NOMO-1 (cell line): ENCODE measurements at regions not wholly inside any gene's neighbourhood (a gene's known extent, or its start where the extent isn't known, plus 50 kb on each side); places are given as distances from the start of the nearest gene placed in this dataset.
"Not testable (repeated sequence)": the region's sequence is repeated elsewhere in the genome, so short reads cannot be mapped to it uniquely, and the experiment has no call there.

Experiments
- DNase-seq, 2 experiments: peaks; one replicate each; lab custom pipeline; 2025; ENCODE audit not compliant: unreplicated experiment in 2 of 2; lab: John Stamatoyannopoulos, UW

DNA sequence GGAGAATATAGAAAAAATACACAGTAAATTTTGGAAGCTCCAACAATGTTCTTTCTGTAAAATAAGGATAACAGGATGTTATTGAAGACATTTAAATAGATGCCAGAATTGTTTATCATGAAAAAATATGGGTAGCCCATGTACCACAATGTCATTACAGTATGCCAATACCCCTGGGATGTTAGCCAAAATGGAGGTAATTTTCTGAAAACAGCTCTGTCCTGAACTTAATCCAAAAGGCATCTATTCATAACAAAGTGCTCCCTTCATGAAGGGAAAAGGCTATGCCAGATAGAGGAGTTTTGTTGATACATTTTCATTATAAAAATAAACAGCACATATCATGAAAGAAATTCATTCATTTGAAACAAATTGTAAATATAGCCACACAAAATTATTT lies 1902.6 kb upstream of the AGA start:
- no peak for DNase-seq

- DNase-seq = no peak
These were observed 1910.0 kb upstream of the AGA start for GRCh38 chr4:179352221-179352620.

DNA sequence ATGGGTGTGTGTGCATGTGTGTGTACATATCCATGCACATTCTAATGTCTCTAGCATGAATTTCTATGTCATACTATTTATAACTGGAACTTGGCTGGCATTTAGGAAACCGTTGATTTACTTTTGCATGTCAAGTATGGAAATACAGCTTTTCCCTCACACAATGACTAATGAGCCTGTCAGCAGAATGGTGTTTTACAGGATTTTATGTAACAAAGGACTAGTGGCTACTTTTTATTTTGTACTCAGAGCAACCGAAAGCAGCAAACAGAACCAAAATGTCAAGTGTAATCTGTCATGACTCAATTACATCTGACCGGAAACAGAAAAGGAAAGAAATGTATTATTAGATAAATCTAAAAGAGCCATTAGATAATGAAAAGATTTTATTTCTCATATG lies 1911.5 kb upstream of the AGA start:
- no peak for DNase-seq

- DNase-seq = no peak
These were observed 1919.8 kb upstream of the AGA start for GRCh38 chr4:179361978-179362486.

- DNase-seq = not testable (repeated sequence)
These were observed 1923.7 kb upstream of the AGA start for GRCh38 chr4:179365932-179366331.

DNA sequence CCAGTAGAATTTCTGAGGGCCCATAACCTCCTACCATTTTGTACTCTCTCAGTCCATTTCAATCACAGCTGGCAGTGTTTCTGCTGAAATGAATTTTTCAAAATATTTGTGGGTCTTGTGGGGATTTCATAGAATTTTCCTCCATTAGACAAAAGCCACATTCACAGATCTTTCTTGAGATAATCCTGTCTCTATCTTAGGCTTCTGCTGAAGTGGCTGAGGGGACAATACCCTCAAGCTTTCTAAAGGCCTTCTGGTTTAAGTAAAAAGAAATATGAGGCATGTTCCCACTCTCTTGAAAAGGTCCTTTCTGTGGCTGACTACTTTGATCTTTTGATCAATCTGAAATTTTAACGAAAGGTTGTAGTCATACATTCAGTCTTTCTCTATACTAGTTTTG lies 1930.0 kb upstream of the AGA start:
- DNase-seq = no peak

DNA sequence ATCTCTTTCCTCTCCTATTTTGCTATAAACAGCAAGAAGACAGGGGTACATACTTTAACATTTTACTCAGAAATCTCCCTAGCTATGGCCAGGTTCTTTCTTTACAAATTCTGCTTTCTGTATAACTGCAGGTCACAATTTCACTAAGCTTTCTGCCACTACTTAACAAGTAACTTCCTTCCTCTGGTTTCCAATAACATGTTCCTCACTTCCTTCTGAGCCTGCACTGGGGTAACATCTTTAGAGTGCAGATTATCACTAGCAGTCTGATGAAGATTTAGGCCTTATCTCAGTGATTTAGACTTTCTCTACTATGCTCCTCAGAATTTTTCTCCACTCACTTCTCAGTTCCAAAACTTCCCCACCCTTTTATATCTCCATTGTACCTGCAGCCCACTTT lies 1930.5 kb upstream of the AGA start:
- DNase-seq = peak; percentile 62 to 80

- DNase-seq = not testable (repeated sequence)
These were observed 1936.6 kb upstream of the AGA start for GRCh38 chr4:179378847-179379246.

- DNase-seq = no peak
These were observed 1950.5 kb upstream of the AGA start for GRCh38 chr4:179392787-179393186.

GRCh38 chr4:179398414-179398813 lies 1956.2 kb upstream of the AGA start:
- peak; percentile 22 to 71 for DNase-seq

DNA sequence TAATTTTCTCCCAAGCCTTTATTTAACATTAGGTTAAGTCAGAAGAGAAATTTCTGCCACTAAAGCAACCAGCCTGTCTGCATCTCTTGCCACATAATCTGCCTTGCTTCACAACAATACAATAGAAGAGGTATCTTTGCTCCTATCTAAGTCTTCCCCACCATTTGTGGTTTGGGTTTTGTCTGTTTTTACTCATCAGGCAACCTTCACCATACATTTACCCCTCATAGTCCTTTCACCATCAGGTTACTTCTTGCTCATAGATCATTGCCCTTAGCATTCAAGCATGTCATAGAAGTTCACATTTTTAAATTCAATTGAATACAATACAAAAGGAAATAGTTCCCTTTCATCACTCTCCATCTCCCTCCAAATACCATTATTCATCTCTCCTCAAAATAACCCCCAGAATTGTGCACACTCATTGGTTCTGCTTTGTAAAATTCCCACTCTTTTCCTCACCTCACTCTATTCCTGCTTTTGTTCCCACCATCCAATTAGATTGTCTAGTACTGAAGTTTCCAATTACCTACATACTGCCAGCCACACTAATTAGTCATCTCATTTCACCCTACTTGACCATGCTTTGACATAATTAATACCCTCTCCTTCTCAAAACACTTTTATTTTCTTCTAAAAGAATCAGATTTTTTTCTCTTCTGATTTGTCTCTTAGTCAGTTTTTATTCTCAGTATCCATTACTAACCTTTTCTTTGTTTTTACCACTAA lies 1957.0 kb upstream of the AGA start:
- no peak for DNase-seq

DNA sequence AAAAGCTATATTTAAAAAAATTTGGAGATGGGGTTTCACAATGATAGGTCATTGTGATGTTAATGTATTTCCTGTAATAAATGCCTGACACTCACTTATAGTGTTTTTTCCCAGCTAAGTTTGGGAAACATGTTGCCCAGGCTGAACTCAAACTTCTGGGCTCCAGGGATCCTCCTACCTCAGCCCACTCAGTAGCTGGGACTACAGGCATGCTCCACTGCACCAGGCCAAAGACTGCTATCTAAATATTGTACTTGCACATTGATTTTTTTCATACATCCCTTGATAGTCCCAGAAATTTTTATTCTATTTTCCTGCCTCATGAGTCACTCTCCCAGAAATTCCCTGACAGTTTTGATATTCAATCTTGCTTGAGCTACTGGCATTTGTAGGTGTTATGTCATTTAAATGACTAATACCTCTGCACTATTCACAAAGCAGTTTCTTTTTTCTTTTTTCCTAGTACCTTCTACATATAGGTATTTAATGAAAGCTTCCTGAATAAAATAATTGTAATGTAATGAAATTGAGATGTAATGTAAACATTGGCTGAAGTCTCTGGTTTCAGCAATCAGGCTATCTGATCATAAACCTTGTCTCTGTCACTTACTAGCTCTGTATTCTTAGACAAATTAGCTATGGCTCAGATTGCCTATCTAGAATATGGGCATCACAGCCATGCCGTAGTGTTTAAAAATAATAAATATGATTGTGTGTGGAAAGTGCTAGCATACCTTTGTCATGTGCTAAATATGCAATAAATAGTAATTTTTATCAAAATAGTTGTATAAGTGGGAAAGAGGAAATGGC lies 1973.0 kb upstream of the AGA start:
- no peak for DNase-seq

DNA sequence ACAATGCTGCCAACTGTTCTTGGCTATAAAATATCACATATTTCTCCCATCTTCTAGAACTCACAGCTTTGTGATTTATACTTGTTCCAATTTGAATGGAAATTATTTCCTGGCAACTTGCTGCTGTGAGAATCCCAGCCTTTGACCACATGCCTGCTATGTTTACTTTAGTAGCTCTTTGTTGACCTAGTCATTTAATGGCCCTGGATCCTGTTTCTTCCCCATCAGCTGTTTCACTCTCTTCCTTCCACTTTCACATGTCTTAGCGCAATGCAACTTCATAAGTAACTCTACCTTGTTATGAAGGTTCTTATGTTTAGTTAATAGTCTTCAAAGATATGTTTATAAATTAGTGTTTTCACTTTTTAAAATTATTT lies 1973.6 kb upstream of the AGA start:
- peak in 1 of 2 experiments; percentile 1 for DNase-seq

DNA sequence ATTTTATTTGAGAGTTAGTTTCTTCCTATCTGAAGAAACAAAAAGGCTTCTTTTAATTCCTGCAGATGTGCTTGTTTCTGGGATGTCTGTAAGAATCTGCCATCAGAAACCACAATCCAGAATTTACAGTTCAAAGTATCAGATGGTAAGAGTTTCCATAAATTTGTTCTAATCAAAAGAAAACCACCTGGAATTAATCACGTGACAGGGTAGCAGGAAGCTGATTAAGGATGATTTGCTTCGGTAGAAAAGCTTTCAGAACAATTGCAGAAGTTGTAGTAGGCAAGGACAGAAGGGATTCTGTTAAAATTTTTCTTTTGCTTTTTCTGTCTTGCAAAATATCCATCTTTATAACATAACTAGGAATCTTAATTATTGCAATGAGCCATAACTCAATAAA lies 1975.1 kb upstream of the AGA start:
- no peak for DNase-seq

DNA sequence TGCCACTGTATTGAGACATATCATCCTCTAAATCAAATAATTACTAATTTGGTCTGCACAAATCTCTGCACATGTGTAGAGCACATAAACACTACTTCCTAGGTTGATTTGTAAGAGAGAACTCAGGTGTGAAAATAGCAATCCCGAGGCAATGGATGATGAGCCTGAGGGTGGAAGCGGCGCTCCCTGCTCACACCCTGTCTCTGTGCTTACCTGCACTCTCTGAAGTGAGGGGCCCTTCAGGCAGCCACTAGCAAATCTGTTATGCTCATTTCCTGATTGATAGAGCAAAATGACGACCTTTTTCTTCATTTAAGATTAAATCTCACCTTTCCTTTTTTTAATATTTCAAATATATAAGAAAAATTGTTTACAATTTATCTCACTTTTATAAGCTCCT lies 1995.7 kb upstream of the AGA start:
- DNase-seq = no peak

DNA sequence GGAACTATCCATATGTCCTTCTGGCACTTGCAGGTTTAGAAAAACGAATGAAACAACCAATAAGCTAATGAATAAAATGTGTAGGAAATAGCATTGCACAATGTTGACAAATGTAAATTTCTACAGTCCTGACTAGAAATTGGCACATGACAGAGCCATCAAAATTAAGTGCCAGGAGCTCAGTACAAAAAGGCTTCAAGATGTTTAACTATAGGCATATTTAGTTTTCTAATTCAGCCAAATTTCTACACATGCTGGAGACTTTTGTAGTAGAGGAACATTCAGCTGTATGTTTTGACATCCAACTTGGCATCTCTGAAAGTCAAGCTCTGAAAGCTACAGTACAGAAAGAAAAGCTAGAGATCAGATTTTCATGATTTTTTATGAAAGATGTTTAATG lies 1999.4 kb upstream of the AGA start:
- DNase-seq = no peak

DNA sequence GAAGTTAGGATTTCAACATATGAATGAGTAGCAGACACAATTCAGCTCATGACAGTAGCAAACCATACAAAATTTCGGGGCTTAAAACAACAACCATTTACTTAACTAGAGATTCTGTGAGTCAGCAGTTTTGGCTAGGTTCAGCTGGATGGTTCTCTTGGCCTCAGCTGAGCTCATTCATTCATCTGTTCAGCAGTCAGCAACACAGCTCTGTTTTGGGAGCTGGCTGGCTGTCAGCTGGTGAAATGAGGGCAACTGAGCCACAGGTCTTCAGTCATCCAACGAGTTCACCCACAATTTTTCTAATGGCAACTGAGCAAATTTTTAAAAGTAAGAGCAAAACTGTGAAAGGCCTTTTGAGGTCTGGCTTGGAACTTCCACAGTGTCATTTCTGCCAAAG lies 2005.1 kb upstream of the AGA start:
- no peak for DNase-seq

- DNase-seq = peak; percentile 12 to 43
These were observed 2023.0 kb upstream of the AGA start for GRCh38 chr4:179465131-179465797.

- DNase-seq = no peak
These were observed 2025.6 kb upstream of the AGA start for GRCh38 chr4:179467878-179468277.

DNA sequence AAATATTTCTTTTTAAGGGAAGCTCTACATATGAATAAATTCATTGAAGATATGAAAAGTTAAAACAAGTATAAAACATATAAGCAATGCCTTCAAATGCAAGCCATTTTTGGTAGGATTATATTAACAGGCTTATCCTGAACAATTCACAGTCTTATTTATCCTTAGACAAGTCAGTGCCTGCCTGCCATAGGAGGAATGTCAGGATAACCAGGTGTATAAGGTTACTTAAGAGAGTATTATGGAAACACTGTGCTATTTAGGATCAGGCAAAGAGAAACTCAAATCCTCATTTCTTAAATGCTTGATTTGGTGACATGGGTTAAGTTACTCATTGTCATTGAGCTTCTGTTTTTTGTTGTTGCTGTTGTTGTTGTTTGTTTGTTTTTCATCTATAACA lies 2029.9 kb upstream of the AGA start:
- no peak for DNase-seq

- DNase-seq = no peak
These were observed 2036.4 kb upstream of the AGA start for GRCh38 chr4:179478608-179479007.

DNA sequence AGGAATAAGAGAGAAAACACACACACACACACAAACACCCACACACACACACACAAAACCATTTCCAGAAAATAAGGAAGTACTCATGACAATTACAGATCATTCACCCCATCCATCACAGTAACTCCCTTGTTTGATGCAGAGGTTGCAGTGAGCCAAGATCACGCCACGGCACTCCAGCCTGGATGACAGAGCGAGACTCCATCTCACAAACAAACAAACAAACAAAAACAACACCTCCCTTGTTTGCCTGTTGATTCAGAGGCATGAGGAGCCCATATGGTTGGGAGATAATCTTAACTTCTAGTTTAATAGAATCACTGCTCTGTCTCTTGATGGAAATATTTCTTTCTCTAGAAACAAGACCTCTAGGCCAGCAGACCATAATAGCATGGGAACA lies 2043.5 kb upstream of the AGA start:
- DNase-seq = no peak
